BJ (cell line): ENCODE measurements at regions not wholly inside any gene's neighbourhood (a gene's known extent, or its start where the extent isn't known, plus 50 kb on each side); places are given as distances from the start of the nearest gene placed in this dataset.
"Not testable (repeated sequence)": the region's sequence is repeated elsewhere in the genome, so short reads cannot be mapped to it uniquely, and the experiment has no call there.

Experiments used
- CTCF ChIA-PET: fragments of 350-600 bp; formaldehyde crosslinking; extraction: SDS; loops from one replicate; lab custom pipeline; 2021; ENCODE audit warnings: antibody characterized with exemption, inconsistent platforms; lab: Yijun Ruan, JAX
- POLR2A ChIA-PET: fragments of 300-600 bp; sonication (Branson Sonifier 250); formaldehyde crosslinking; extraction: SDS; loops from one replicate; lab custom pipeline; 2021; ENCODE audit warnings: antibody characterized with exemption; lab: Charles Lee
- DNase-seq: peaks from one replicate; pipeline ENCODE4 v3.0.0-alpha.2; 2011; ENCODE audit warnings: low read depth
- H3K27me3 ChIP-seq: 2 replicates; pipeline ENCODE4 v1.6.0; 2011; ENCODE audit warnings: low read length; ENCODE audit not compliant: control insufficient read depth, insufficient read depth
- H3K36me3 ChIP-seq: 2 replicates; pipeline ENCODE4 v1.5.1; 2011; ENCODE audit warnings: low read length; ENCODE audit not compliant: control insufficient read depth, insufficient read depth
- H3K4me3 ChIP-seq: 2 replicates; pipeline ENCODE4 v1.5.1; 2011; ENCODE audit warnings: low read depth, mild to moderate bottlenecking, control low read depth, low read length
- TF ChIP-seq, protein P1 (sequence below): IDR thresholded peaks from 2 replicates; pipeline ENCODE4 v1.5.1; 2011; ENCODE audit warnings: low read depth, mild to moderate bottlenecking, control low read depth, inconsistent platforms, low read length, moderate library complexity; ENCODE audit not compliant: insufficient read depth

DNA sequence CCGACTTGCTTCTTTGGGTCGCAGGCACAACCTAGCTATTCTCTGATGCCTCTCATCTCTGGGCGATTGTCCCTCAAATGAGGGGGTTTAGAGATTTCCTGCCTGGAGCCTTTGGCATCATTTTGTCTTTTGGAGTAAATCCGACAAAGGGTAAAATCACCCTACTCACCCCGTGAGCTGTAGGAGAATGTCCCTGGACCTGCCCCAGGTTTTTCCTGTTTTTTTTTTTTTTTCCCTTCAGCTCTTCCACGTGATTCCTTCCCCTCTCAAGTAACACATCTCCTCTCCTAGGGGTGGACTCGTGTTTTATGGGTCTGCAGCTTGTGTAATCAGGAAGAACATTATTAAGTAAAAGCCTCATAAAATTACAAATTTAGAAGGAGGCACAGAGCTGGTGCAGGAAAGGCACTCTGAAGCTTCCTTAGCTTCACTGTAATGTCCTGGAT is 128.4 kb upstream of the ZNF746 start:
- Histone ChIP-seq H3K27me3 (peaks cover 2% of the 10 kb centered on the region; the same call in 1 of the 2 replicates), H3K36me3 (peaks cover 1% of the 10 kb centered on the region), H3K4me3 (0 out of 2 replicates have a peak overlapping the region, but pooled peaks have one; percentile 1)
- CTCF ChIA-PET, result interaction anchor here (0.7 to 3.1 kb wide), 12 partner anchors 16 to 479 kb away, joined by 3 to 15 read pairs (median 4); partner anchors contain the start of gene ZNF398
- peak; percentile 64 for DNase-seq
- POLR2A ChIA-PET, result interaction anchor here (0.6 to 1.0 kb wide), 2 partner anchors 91 to 130 kb away, joined by 3 read pairs; no protein-coding TSS in a partner anchor
- TF ChIP-seq, protein P1, sequence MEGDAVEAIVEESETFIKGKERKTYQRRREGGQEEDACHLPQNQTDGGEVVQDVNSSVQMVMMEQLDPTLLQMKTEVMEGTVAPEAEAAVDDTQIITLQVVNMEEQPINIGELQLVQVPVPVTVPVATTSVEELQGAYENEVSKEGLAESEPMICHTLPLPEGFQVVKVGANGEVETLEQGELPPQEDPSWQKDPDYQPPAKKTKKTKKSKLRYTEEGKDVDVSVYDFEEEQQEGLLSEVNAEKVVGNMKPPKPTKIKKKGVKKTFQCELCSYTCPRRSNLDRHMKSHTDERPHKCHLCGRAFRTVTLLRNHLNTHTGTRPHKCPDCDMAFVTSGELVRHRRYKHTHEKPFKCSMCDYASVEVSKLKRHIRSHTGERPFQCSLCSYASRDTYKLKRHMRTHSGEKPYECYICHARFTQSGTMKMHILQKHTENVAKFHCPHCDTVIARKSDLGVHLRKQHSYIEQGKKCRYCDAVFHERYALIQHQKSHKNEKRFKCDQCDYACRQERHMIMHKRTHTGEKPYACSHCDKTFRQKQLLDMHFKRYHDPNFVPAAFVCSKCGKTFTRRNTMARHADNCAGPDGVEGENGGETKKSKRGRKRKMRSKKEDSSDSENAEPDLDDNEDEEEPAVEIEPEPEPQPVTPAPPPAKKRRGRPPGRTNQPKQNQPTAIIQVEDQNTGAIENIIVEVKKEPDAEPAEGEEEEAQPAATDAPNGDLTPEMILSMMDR, result no peak

DNA sequence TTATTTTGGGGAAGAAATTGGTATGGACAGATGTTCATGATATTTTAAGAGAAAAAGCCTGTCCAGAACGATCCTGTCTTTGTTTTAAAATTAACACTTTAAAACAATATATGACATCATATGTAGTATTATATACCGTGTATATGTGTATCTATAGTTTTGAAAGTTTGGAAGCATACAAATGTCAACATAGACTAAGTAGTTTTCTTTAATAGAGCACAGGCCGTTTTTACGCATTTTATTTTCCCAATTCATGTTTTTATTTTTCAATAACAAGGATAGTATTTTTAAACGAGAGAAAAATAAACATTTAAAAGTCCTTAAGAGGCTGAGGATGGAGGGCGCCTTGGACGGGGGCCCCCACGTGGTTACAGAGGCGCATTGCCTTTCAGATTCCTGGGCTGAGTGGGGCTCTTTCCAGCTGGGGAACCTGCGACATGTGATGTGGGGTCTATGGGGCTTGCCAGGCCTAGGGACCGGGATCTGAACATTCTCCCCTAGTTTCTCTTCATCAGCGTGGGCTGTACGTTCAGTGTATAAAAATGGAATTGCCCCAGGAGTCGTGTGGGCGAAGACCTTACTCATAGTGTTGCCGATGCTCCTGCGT is 127.8 kb upstream of the ZNF746 start:
- H3K4me3 ChIP-seq, result peak overlapping the region; percentile 1; the same call in 1 of the 2 replicates
- DNase-seq, result no peak

DNA sequence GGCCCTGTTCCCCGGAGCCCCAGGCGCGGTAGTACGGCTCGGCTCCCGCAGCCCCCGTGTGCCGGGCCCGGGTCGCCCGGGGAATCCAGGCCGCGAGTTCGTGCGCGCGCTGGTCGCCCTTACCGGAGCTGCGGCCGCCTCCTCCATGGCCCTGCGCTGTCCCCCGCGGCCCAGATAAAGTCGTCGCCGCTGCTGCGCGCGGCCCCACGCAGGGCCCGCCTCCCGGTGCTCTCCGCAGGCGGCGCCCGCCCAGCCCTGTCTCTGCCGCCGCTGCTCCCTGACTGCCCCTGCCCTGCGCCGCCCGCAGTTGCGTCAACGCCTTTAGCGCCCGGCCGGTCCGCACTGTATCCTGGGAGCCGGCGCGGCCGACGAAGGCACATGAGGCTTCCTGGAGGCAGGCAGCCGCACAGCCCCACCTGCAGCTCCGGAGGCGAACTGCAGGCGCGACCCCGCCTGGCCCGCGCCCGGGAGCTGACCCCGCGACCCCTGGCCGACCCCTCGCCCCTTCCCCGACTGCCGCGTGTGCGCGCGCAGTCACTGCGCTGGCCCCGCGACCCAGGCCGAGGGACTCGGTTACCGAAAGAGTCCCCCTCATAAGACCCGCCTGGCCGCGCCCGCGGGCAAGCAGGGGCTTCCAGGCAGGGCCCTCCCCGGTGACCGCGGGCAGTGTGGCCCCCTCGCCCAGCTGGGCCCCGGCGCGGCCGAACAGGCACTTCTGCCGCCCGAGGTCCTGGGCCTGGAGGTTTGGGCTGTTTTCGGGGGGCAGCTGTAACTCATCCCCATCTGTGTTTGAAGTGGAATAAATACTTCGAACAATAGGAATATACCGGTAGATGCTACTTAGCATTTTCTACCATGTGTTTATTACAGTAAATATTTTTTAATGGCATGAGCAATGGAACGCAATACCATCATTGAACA is 127.1 kb upstream of the ZNF746 start:
- POLR2A ChIA-PET, result no interaction called here
- peak; percentile 39 for DNase-seq
- TF ChIP-seq, protein P1, result peak; percentile 75
- Histone ChIP-seq H3K36me3 (peaks cover 13% of the 10 kb centered on the region), H3K4me3 (peak overlapping the region; percentile 59), H3K27me3 (0 out of 2 replicates have a peak, but pooled peaks cover 2% of the 10 kb centered on the region)
- CTCF ChIA-PET, result interaction anchor here (0.7 to 3.1 kb wide), 30 partner anchors 10 to 478 kb away, joined by 3 to 15 read pairs (median 4); partner anchors contain the start of genes ZNF282, ZNF398 and ZNF777

More for the DNA sequence above, 127.8 kb upstream of the ZNF746 start:
- ChIA-PET CTCF (interaction anchor here (0.7 to 3.1 kb wide), 31 partner anchors 11 to 478 kb away, joined by 3 to 15 read pairs (median 4); partner anchors contain the start of genes ZNF282, ZNF398 and ZNF777), POLR2A (interaction anchor here (0.6 to 1.0 kb wide), 2 partner anchors 91 to 130 kb away, joined by 3 read pairs; no protein-coding TSS in a partner anchor)
- TF ChIP-seq, protein P1, result peak; percentile 68
- H3K27me3 ChIP-seq, result 0 out of 2 replicates have a peak, but pooled peaks cover 2% of the 10 kb centered on the region
- peaks cover 7% of the 10 kb centered on the region for H3K36me3 ChIP-seq

DNA sequence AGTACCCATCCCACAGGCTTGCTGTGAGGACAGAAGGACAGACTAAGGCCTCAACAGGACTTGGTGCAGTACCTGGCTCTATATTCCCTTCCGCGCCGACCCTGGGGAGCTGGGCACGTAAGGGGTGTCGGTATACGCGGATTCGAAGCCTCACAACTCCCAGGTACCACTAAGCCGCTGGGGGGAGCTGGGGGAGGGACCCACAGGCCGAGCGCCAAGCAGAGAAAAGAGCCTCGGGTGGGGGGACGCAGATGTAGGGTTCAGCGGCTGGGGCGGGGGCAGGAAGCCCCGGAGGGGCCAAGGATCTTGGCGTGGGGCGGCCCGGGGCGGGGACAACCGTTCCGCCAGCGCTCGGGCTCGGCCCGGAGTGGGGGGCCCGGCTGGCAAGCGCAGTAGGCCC is 126.4 kb upstream of the ZNF746 start:
- TF ChIP-seq, protein P1, result no peak
- Histone ChIP-seq H3K4me3 (peak overlapping the region; percentile 59), H3K36me3 (peaks cover 16% of the 10 kb centered on the region), H3K27me3 (0 out of 2 replicates have a peak, but pooled peaks cover 2% of the 10 kb centered on the region)
- CTCF ChIA-PET, result interaction anchor here (0.9 to 3.1 kb wide), 21 partner anchors 9 to 477 kb away, joined by 3 to 15 read pairs (median 3); partner anchors contain the start of genes ZNF282, ZNF398 and ZNF777
- DNase-seq, result no peak
- POLR2A ChIA-PET, result no interaction called here

DNA sequence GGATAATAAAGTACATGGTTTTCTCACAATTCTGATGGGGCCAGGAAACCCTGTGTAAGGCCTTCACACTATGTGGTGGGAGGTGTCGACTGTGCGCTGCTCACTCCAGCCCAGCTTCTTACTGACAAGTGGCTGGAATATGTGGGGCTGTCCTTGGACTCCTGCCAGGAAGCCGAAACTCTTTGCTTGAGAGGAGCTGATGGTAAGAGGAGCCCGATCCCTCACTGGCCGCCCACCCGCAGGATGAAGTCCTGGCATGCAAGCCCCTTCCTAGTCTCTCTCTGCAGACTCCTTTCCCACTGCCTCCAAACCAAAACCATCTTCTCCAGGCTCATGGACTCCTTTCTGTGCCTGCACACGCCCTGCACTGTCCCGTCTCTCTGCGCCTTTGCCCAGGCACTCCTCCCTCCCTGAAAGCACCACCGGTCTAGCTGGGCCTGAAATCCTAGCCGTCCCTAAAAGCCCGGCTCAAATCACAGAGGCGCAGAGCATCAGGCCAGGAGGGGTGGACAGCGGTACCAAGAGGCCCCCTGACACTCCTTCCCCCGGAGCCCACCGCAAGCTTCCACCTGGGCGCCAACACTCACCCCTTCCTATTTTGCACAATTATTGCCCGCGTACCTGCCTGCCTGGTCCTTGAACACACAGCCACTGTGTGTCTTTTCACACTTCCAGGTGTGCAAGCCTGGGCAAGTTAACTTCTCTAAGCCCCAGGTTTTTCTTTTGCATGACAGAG is 125.8 kb upstream of the ZNF746 start:
- H3K27me3 ChIP-seq, DNase-seq, POLR2A ChIA-PET: not testable (repeated sequence)
- peak overlapping the region; percentile 59 for H3K4me3 ChIP-seq
- H3K36me3 ChIP-seq, result peaks cover 18% of the 10 kb centered on the region
- CTCF ChIA-PET, result interaction anchor here (0.7 to 3.1 kb wide), 10 partner anchors 19 to 201 kb away, joined by 3 to 15 read pairs (median 4); no protein-coding TSS in a partner anchor
